K562 (cell line): ENCODE measurements at regions not wholly inside any gene's neighbourhood (a gene's known extent, or its start where the extent isn't known, plus 50 kb on each side); places are given as distances from the start of the nearest gene placed in this dataset.

Experiments
- ATAC-seq: fragments of 200-7000 bp; cut with Tn5 transposase; 3 replicates; pipeline ENCODE4 v1.9.1; 2020; ENCODE audit warnings: moderate library complexity
- BruUV-seq: library from RNA; stranded (reverse); fragments of 400-500 nt; replicated peaks from 2 replicates; lab custom pipeline; 2021; lab: Mats Ljungman, UMichigan
- CTCF ChIA-PET: fragments of 300-600 bp; formaldehyde crosslinking; extraction: SDS; loops from one replicate; lab custom pipeline; 2021; ENCODE audit warnings: low intra/inter-chr PET ratio; lab: Yijun Ruan, JAX
- POLR2A ChIA-PET: fragments of 300-600, 350-650 bp; sonication (Branson Sonifier 250); formaldehyde crosslinking; extraction: SDS; loops from one replicate; lab custom pipeline; 2021; ENCODE audit warnings: antibody characterized with exemption, inconsistent platforms; lab: Yijun Ruan, JAX
- DNase-seq, 4 experiments: peaks; one replicate each; pipeline versions ENCODE4 v3.0.0 to v3.0.0-alpha.2; 2011 to 2018; ENCODE audit warnings: low spot score in 3 of 4, mixed read lengths in 3 of 4; ENCODE audit errors: extremely low read depth in 1 of 4
- FAIRE-seq: peaks from 2 replicates; lab custom pipeline; 2011; peaks lifted over from hg19 to GRCh38; lab: Jason Lieb, UNC
- H2AFZ ChIP-seq: 2 replicates; pipeline ENCODE4 v1.6.0; 2011; ENCODE audit warnings: low read depth, low read length, control low read depth, inconsistent platforms
- H3K27ac ChIP-seq: fragments of 200-600 bp; 3 replicates; pipeline ENCODE4 v1.8.0; 2011; ENCODE audit warnings: low read depth, mild to moderate bottlenecking, control low read depth, inconsistent platforms, low read length, moderate library complexity, mixed read lengths; ENCODE audit errors: extremely low read depth
- H3K27me3 ChIP-seq, 2 experiments: fragments of 300-600 bp in 1 of 2; 2 replicates in 1 of 2; 3 replicates in 1 of 2; pipeline versions ENCODE4 v1.6.0 to v1.8.0; 2011; ENCODE audit warnings: inconsistent platforms in 2 of 2, low read length in 2 of 2, mild to moderate bottlenecking in 1 of 2, mixed read lengths in 1 of 2, moderate library complexity in 1 of 2; ENCODE audit not compliant: control insufficient read depth in 2 of 2, insufficient read depth in 2 of 2
- H3K36me3 ChIP-seq: fragments of 300-600 bp; 3 replicates; pipeline ENCODE4 v1.8.0; 2011; ENCODE audit warnings: mild to moderate bottlenecking, low read length, inconsistent platforms; ENCODE audit not compliant: control insufficient read depth, insufficient read depth
- H3K4me1 ChIP-seq, 2 experiments: fragments of 200-600 bp in 1 of 2; replicated peaks in 1 of 2; 2 replicates in 1 of 2; 3 replicates in 1 of 2; pipeline versions ENCODE4 v1.5.1 to v1.8.0; 2011; ENCODE audit warnings: inconsistent platforms in 2 of 2, low read length in 2 of 2, mild to moderate bottlenecking in 1 of 2, mixed read lengths in 1 of 2, moderate library complexity in 1 of 2; ENCODE audit not compliant: control insufficient read depth in 2 of 2, insufficient read depth in 2 of 2
- H3K4me2 ChIP-seq: 2 replicates; pipeline ENCODE4 v1.6.1; 2011; ENCODE audit warnings: low read length, control low read depth, inconsistent platforms, mixed read lengths; ENCODE audit not compliant: insufficient read depth
- H3K4me3 ChIP-seq: fragments of 200-600 bp; sonication (generic), shearing (Covaris generic); 2 replicates; pipeline ENCODE4 v1.5.1; 2016; ENCODE audit warnings: control low read depth, inconsistent platforms
- H3K79me2 ChIP-seq: fragments of 200-600 bp; 3 replicates; pipeline ENCODE4 v1.8.0; 2011; ENCODE audit warnings: low read length, inconsistent platforms; ENCODE audit not compliant: control insufficient read depth, insufficient read depth
- H3K9ac ChIP-seq, 2 experiments: 2 replicates each; pipeline versions ENCODE4 v1.6.0 to v1.6.1; 2011; ENCODE audit warnings: low read depth in 2 of 2, low read length in 2 of 2, control low read depth in 1 of 2, inconsistent platforms in 1 of 2, mild to moderate bottlenecking in 1 of 2, mixed read lengths in 1 of 2; ENCODE audit not compliant: insufficient read depth in 1 of 2
- H3K9me1 ChIP-seq: one replicate; pipeline ENCODE4 v1.6.0; 2011; ENCODE audit warnings: inconsistent platforms, mild to moderate bottlenecking, low read length, moderate library complexity; ENCODE audit not compliant: control insufficient read depth, insufficient read depth
- H3K9me3 ChIP-seq: replicated peaks from 2 replicates; pipeline ENCODE4 v1.5.1; 2011; ENCODE audit warnings: low read depth, low read length, inconsistent platforms; ENCODE audit not compliant: control insufficient read depth, insufficient read depth
- H4K20me1 ChIP-seq: replicated peaks from 2 replicates; pipeline ENCODE4 v1.6.1; 2011; ENCODE audit warnings: low read length, inconsistent platforms, mixed read lengths; ENCODE audit not compliant: control insufficient read depth, insufficient read depth
- BHLHE40 ChIP-seq: IDR thresholded peaks from 2 replicates; pipeline ENCODE4 v1.6.1; 2011; ENCODE audit warnings: low read length, improper control_type of control experiment
- C11orf30 ChIP-seq: fragments of 450-650 bp; IDR thresholded peaks from 2 replicates; pipeline ENCODE4 v1.6.1; 2016; ENCODE audit warnings: low read depth, mild to moderate bottlenecking
- EP400 ChIP-seq: fragments of 450-650 bp; IDR thresholded peaks from 2 replicates; pipeline ENCODE4 v1.6.1; 2017; ENCODE audit warnings: antibody characterized with exemption, mild to moderate bottlenecking, moderate library complexity
- MAFF ChIP-seq: IDR thresholded peaks from 2 replicates; pipeline ENCODE4 v1.6.1; 2012; ENCODE audit warnings: low read length, improper control_type of control experiment
- MAFK ChIP-seq: IDR thresholded peaks from 2 replicates; pipeline ENCODE4 v1.6.1; 2011; ENCODE audit warnings: low read length, improper control_type of control experiment
- MGA ChIP-seq: fragments of 450-650 bp; IDR thresholded peaks from 2 replicates; pipeline ENCODE4 v1.6.1; 2016; ENCODE audit warnings: mild to moderate bottlenecking, moderate library complexity
- PHF20 ChIP-seq: fragments of 450-650 bp; IDR thresholded peaks from 2 replicates; pipeline ENCODE4 v1.6.1; 2018; ENCODE audit not compliant: partially characterized antibody
- SMAD4 ChIP-seq: fragments of 250-450 bp; sonication (Bioruptor Pico); conservative IDR thresholded peaks from 2 replicates; pipeline ENCODE4 v1.8.0; 2021; ENCODE audit warnings: inconsistent platforms, mild to moderate bottlenecking, moderate library complexity
- TBP ChIP-seq: optimal IDR thresholded peaks from 2 replicates; pipeline ENCODE3; 2011; ENCODE audit warnings: low read depth, low read length, improper control_type of control experiment
- ZNF316 ChIP-seq: fragments of 450-650 bp; IDR thresholded peaks from 2 replicates; pipeline ENCODE4 v1.6.1; 2016
- WGBS: fragments of 100-300 bp; shearing (Covaris generic); methylation state at CpG from one replicate; pipeline ENCODE4 v1.1.6; 2016; ENCODE audit warnings: low coverage, mixed read lengths; ENCODE audit not compliant: insufficient coverage; ENCODE audit errors: missing lambda C conversion rate; 5-methylcytosine and 5-hydroxymethylcytosine counted together
- in situ Hi-C: fragments of 300-500 bp; cut with MboI; formaldehyde crosslinking; loops from 4 replicates; pipeline ENCODE4 v1.15.0; 2018; ENCODE audit warnings: inconsistent platforms, mixed read lengths
- intact Hi-C: fragments of 100-400 bp; cut with micrococcal nuclease; formaldehyde crosslinking; loops from 2 replicates; pipeline ENCODE4 v1.14.2; 2022

DNA sequence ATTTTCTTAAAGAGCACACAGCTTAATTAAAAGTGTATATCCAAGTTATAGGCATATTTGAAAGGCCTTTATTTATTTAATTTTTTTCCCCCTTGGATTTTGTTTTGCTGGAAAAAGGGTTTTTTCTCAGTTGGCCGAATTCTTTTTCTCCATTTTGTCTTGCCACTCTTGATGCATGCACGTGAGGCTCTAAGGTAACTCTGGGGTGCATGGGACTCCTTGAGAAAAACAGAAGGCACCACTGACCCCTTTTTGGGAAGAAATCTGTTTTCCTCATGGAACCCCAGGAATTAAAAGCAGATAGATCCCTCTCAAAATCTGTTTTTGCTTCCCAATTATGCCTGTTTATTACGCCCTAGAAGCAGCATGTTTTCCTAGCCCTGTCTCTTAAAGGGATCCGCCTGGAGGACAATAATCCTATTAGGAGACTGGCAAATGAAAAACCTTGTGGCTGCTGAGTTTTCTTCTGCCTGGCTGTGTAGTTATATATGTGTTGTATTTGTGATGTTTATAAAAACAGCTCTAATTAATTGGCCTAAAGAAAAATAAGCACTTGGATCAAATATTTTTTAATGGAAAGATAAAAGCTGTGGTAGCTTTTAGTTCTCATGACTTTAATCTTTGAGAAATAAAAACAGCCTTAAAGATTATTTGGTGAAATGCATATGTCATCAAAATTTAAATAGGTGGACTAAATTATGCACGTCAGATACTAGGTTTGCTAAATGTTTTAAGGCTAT is 435.1 kb upstream of the CDH9 start:
- Histone ChIP-seq H3K9ac (peak overlapping the region in 1 of 2 experiments; percentile 61; a peak in 2 of 4 replicates), H3K9me1 (no peaks in the 10 kb centered on the region), H3K79me2 (peaks cover 22% of the 10 kb centered on the region), H3K4me2 (peak overlapping the region; percentile 68; the same call in 1 of the 2 replicates), H3K9me3 (no peaks in the 10 kb centered on the region; the same call in 1 of the 2 replicates), H2AFZ (peak overlapping the region; percentile 64), H4K20me1 (no peaks in the 10 kb centered on the region), H3K27ac (peak overlapping the region; percentile 71), H3K4me1 (no peaks in the 10 kb centered on the region), H3K27me3 (no peaks in the 10 kb centered on the region), H3K4me3 (peak overlapping the region; percentile 40), H3K36me3 (peaks cover 12% of the 10 kb centered on the region; the same call in 2 of the 3 replicates)
- peak; percentile 35 for FAIRE-seq
- peak; percentile 62 for ATAC-seq
- POLR2A ChIA-PET, result no interaction called here
- no TSS peak for BruUV-seq
- DNase-seq, result peak in 2 of 4 experiments; percentile 10 to 30
- intact Hi-C loops, result loop anchor here (2.0 kb wide), 1 partner anchor 257 kb away; no protein-coding TSS in a partner anchor
- in situ Hi-C loops, result no loop called here
- 0% methylated on average over 5 of the region's 5 CpGs for whole genome bisulfite sequencing
- CTCF ChIA-PET, result no interaction called here
- TF ChIP-seq MAFF (peak; percentile 61; the same call in 1 of the 2 replicates), EP400 (peak; percentile 44; the same call in 1 of the 2 replicates), MAFK (peak; percentile 58; the same call in 1 of the 2 replicates), PHF20 (no peak), TBP (peak; percentile 21), BHLHE40 (peak; percentile 64), SMAD4 (CRISPR knock-in tag) (no peak), MGA (peak; percentile 33), C11orf30 (peak; percentile 49; the same call in 1 of the 2 replicates), ZNF316 (peak; percentile 86)
